Stimulated activated CD8-positive, alpha-beta memory T cell treated with anti-CD3 and anti-CD28 coated beads, Interleukin-7, amount 100 ng/mL, for 48 hours (primary cell): ENCODE measurements at regions not wholly inside any gene's neighbourhood (a gene's known extent, or its start where the extent isn't known, plus 50 kb on each side); places are given as distances from the start of the nearest gene placed in this dataset.

Experiments
- DNase-seq, 2 donors: peaks; one replicate each; pipeline ENCODE4 v3.0.0-alpha.2; 2020; ENCODE audit warnings: low read depth in 1 of 2; ENCODE audit errors: extremely low read depth in 1 of 2

- no peak for DNase-seq
Observed at GRCh38 chr12:107464644-107465043, 221.0 kb upstream of the PWP1 start.

- DNase-seq: no peak
Observed at GRCh38 chr12:107465625-107466024, 220.0 kb upstream of the PWP1 start.

- no peak for DNase-seq
Observed at GRCh38 chr12:107467716-107468115, 217.9 kb upstream of the PWP1 start.

- no peak for DNase-seq
Observed at GRCh38 chr12:107468182-107468581, 217.4 kb upstream of the PWP1 start.

- DNase-seq: no peak
Observed at GRCh38 chr12:107469011-107469410, 216.6 kb upstream of the PWP1 start.

- no peak for DNase-seq
Observed at GRCh38 chr12:107470645-107471044, 215.0 kb upstream of the PWP1 start.

GRCh38 chr12:107472308-107472707 lies 213.3 kb upstream of the PWP1 start:
- no peak for DNase-seq

GRCh38 chr12:107474099-107474498 lies 211.5 kb upstream of the PWP1 start:
- no peak for DNase-seq

GRCh38 chr12:107474639-107475539 lies 210.7 kb upstream of the PWP1 start:
- no peak for DNase-seq

- DNase-seq: no peak
Observed at GRCh38 chr12:107475900-107476299, 209.7 kb upstream of the PWP1 start.

- no peak for DNase-seq
Observed at GRCh38 chr12:107477018-107477417, 208.6 kb upstream of the PWP1 start.

- no peak for DNase-seq
Observed at GRCh38 chr12:107477947-107478610, 207.5 kb upstream of the PWP1 start.

GRCh38 chr12:107478881-107479280 lies 206.7 kb upstream of the PWP1 start:
- no peak for DNase-seq

GRCh38 chr12:107480836-107481608 lies 204.6 kb upstream of the PWP1 start:
- DNase-seq: no peak

- DNase-seq: no peak
Observed at GRCh38 chr12:107484230-107484629, 201.4 kb upstream of the PWP1 start.

GRCh38 chr12:107484941-107485340 lies 200.7 kb upstream of the PWP1 start:
- no peak for DNase-seq

GRCh38 chr12:107485731-107486130 lies 199.9 kb upstream of the PWP1 start:
- DNase-seq: no peak

- DNase-seq: no peak
Observed at GRCh38 chr12:107486140-107486892, 199.3 kb upstream of the PWP1 start.

GRCh38 chr12:107487011-107487680 lies 198.5 kb upstream of the PWP1 start:
- DNase-seq: no peak

- no peak for DNase-seq
Observed at GRCh38 chr12:107488666-107489065, 196.9 kb upstream of the PWP1 start.
